CD14-positive monocyte (primary cell): ENCODE measurements at regions not wholly inside any gene's neighbourhood (a gene's known extent, or its start where the extent isn't known, plus 50 kb on each side); places are given as distances from the start of the nearest gene placed in this dataset.

Experiments used
- DNase-seq, 3 donors: peaks; one replicate each; pipeline ENCODE4 v3.0.0-alpha.2; 2011 to 2022
- H2AFZ ChIP-seq: 2 replicates; pipeline ENCODE4 v1.6.0; 2012; ENCODE audit warnings: mild to moderate bottlenecking, low read depth, low read length, inconsistent platforms; ENCODE audit not compliant: insufficient read depth, poor library complexity, severe bottlenecking
- H3K27ac ChIP-seq, 2 donors: 1 replicate in 1 of 2; 2 replicates in 1 of 2; pipeline ENCODE4 v1.5.1; 2012 to 2013; ENCODE audit warnings: low read length in 2 of 2, control low read depth in 1 of 2, inconsistent platforms in 1 of 2, low read depth in 1 of 2, mild to moderate bottlenecking in 1 of 2
- H3K27me3 ChIP-seq, 2 donors: one replicate each; pipeline versions ENCODE4 v1.6.0 to v1.6.1; 2011 to 2013; ENCODE audit warnings: low read length in 2 of 2; ENCODE audit not compliant: control insufficient read depth in 2 of 2, insufficient read depth in 2 of 2
- H3K36me3 ChIP-seq, 2 donors: replicated peaks in 1 of 2; 1 replicate in 1 of 2; 2 replicates in 1 of 2; pipeline versions ENCODE4 v1.5.1 to v1.6.1; 2012 to 2013; ENCODE audit warnings: low read length in 2 of 2, control low read depth in 1 of 2, inconsistent platforms in 1 of 2, mild to moderate bottlenecking in 1 of 2; ENCODE audit not compliant: insufficient read depth in 2 of 2, control insufficient read depth in 1 of 2
- H3K4me1 ChIP-seq, 2 donors: 1 replicate in 1 of 2; 2 replicates in 1 of 2; pipeline versions ENCODE4 v1.5.1 to v1.6.1; 2012 to 2013; ENCODE audit warnings: low read length in 2 of 2, control low read depth in 1 of 2, inconsistent platforms in 1 of 2, mild to moderate bottlenecking in 1 of 2, moderate library complexity in 1 of 2; ENCODE audit not compliant: insufficient read depth in 2 of 2, control insufficient read depth in 1 of 2
- H3K4me2 ChIP-seq: replicated peaks from 2 replicates; pipeline ENCODE3; 2012; ENCODE audit warnings: low read length, moderate library complexity, mild to moderate bottlenecking; ENCODE audit not compliant: poor library complexity, severe bottlenecking; ENCODE audit errors: extremely low read depth
- H3K4me3 ChIP-seq, 3 experiments: fragments of 200-600 bp in 1 of 3; sonication (generic) in 1 of 3; replicated peaks in 1 of 3; 1 replicate in 2 of 3; 2 replicates in 1 of 3; pipeline ENCODE4 v1.5.1; 2011 to 2013; ENCODE audit warnings: low read length in 3 of 3, mild to moderate bottlenecking in 3 of 3, control low read depth in 2 of 3, low read depth in 2 of 3, inconsistent platforms in 1 of 3, moderate library complexity in 1 of 3
- H3K79me2 ChIP-seq: 2 replicates; pipeline ENCODE4 v1.6.0; 2012; ENCODE audit warnings: mild to moderate bottlenecking, control low read depth, inconsistent platforms, low read length, moderate library complexity; ENCODE audit not compliant: insufficient read depth
- H3K9ac ChIP-seq: 2 replicates; pipeline ENCODE4 v1.6.0; 2017; ENCODE audit warnings: low read length, mild to moderate bottlenecking; ENCODE audit not compliant: insufficient read depth, poor library complexity, severe bottlenecking
- H3K9me3 ChIP-seq, 2 donors: replicated peaks in 1 of 2; 1 replicate in 1 of 2; 2 replicates in 1 of 2; pipeline versions ENCODE4 v1.5.1 to v1.6.1; 2012 to 2013; ENCODE audit warnings: low read length in 2 of 2, control low read depth in 1 of 2; ENCODE audit not compliant: control insufficient read depth in 1 of 2, insufficient read depth in 1 of 2
- H4K20me1 ChIP-seq: 2 replicates; pipeline ENCODE4 v1.6.0; 2012; ENCODE audit warnings: mild to moderate bottlenecking, low read length, control low read depth, moderate library complexity; ENCODE audit not compliant: insufficient read depth
- H3K27ac Mint-ChIP-seq, 7 donors: one replicate each; pipeline ENCODE4 v1.8.0; 2020; ENCODE audit warnings: mild to moderate bottlenecking in 7 of 7, mixed read lengths in 7 of 7, moderate library complexity in 6 of 7, inconsistent platforms in 2 of 7
- H3K27me3 Mint-ChIP-seq, 3 donors: one replicate each; pipeline ENCODE4 v1.8.0; 2021 to 2022; ENCODE audit warnings: low read depth in 3 of 3, mild to moderate bottlenecking in 3 of 3, mixed read lengths in 3 of 3, moderate library complexity in 3 of 3, inconsistent platforms in 1 of 3
- H3K36me3 Mint-ChIP-seq, 2 donors: one replicate each; pipeline ENCODE4 v1.8.0; 2020; ENCODE audit warnings: mixed read lengths in 2 of 2, inconsistent platforms in 1 of 2, mild to moderate bottlenecking in 1 of 2
- H3K4me1 Mint-ChIP-seq: one replicate; pipeline ENCODE4 v1.8.0; 2020; ENCODE audit warnings: mild to moderate bottlenecking, mixed read lengths
- H3K4me3 Mint-ChIP-seq, 2 donors: one replicate each; pipeline ENCODE4 v1.8.0; 2020; ENCODE audit warnings: mild to moderate bottlenecking in 2 of 2, mixed read lengths in 2 of 2, moderate library complexity in 1 of 2
- H3K9me3 Mint-ChIP-seq, 7 donors: one replicate each; pipeline ENCODE4 v1.8.0; 2020 to 2022; ENCODE audit warnings: mixed read lengths in 7 of 7, mild to moderate bottlenecking in 6 of 7, moderate library complexity in 6 of 7, inconsistent platforms in 2 of 7
- WGBS: methylation state at CpG from one replicate; pipeline ENCODE4 v1.1.5; 2013; ENCODE audit warnings: missing lambda C conversion rate; ENCODE audit not compliant: insufficient coverage; 5-methylcytosine and 5-hydroxymethylcytosine counted together
- intact Hi-C, 2 donors: fragments of 100-400 bp; cut with micrococcal nuclease; formaldehyde crosslinking; loops; one replicate each; pipeline versions ENCODE4 v1.15.0 to v1.15.1; 2023
- TF ChIP-seq, protein P1 (sequence below): fragments of 200-600 bp; IDR thresholded peaks from one replicate; pipeline ENCODE4 v1.8.0; 2022; ENCODE audit warnings: antibody characterized with exemption, mild to moderate bottlenecking

DNA sequence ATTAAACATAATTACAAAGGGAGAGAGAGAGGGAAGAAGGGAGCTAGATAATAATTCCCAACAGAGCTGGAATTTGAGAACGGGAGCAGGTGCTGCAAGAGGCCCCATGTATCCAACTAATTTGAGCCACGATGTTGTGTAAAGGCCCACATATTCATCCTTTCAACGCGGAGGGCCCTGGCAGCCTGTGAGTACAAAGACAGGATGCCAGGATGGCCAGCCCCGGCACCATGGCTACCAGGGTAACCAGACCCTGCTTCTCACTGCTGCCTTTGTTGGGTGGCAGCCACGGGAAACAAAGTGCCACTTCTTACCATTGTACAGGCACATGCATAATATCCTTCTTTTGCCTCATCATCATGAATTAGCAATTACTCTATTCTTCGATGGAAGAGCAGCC lies 492.0 kb upstream of the NRSN1 start:
- H3K36me3 Mint-ChIP-seq: no peaks in the 10 kb centered on the region
- no peaks in the 10 kb centered on the region for H3K4me1 Mint-ChIP-seq
- Histone ChIP-seq H3K4me3 (no peak overlapping the region), H3K9me3 (peaks cover 0 to 6% of the 10 kb centered on the region in 2 donors), H4K20me1 (no peaks in the 10 kb centered on the region), H3K9ac (no peak overlapping the region), H3K4me2 (no peak overlapping the region), H3K4me1 (no peaks in the 10 kb centered on the region), H3K36me3 (no peaks in the 10 kb centered on the region), H2AFZ (no peak overlapping the region), H3K27me3 (no peaks in the 10 kb centered on the region), H3K27ac (no peak overlapping the region), H3K79me2 (no peaks in the 10 kb centered on the region)
- WGBS: 90% methylated on average over 6 of the region's 7 CpGs
- no peak for DNase-seq
- H3K27ac Mint-ChIP-seq: no peak overlapping the region
- no peaks in the 10 kb centered on the region for H3K27me3 Mint-ChIP-seq
- TF ChIP-seq, protein P1, sequence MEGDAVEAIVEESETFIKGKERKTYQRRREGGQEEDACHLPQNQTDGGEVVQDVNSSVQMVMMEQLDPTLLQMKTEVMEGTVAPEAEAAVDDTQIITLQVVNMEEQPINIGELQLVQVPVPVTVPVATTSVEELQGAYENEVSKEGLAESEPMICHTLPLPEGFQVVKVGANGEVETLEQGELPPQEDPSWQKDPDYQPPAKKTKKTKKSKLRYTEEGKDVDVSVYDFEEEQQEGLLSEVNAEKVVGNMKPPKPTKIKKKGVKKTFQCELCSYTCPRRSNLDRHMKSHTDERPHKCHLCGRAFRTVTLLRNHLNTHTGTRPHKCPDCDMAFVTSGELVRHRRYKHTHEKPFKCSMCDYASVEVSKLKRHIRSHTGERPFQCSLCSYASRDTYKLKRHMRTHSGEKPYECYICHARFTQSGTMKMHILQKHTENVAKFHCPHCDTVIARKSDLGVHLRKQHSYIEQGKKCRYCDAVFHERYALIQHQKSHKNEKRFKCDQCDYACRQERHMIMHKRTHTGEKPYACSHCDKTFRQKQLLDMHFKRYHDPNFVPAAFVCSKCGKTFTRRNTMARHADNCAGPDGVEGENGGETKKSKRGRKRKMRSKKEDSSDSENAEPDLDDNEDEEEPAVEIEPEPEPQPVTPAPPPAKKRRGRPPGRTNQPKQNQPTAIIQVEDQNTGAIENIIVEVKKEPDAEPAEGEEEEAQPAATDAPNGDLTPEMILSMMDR: no peak
- H3K9me3 Mint-ChIP-seq: peaks cover 0 to 16% (median 4%) of the 10 kb centered on the region in 7 donors
- no peak overlapping the region for H3K4me3 Mint-ChIP-seq
- intact Hi-C loops: no loop called here

DNA sequence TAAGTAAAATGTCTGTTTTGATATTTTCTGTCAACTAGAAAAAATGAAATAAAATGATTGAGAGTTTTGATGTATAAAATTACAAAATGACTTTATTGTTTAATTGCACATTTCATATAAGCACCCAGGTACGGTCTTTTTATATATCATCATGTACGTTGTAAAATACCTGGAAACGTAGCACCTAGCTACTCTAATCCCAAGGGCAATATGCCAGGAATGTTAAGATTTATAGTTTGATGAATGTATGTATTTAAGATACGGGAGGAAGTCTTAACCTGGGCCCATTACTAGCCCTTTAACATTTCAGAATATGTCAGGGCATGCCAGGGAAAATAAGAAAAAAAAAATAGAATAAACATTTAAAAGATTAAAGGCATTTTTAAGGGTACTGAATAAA lies 490.9 kb upstream of the NRSN1 start:
- peaks cover 0 to 2% (median 0%) of the 10 kb centered on the region in 3 donors for H3K27me3 Mint-ChIP-seq
- H3K4me1 Mint-ChIP-seq: no peaks in the 10 kb centered on the region
- TF ChIP-seq, protein P1: no peak
- H3K36me3 Mint-ChIP-seq: no peaks in the 10 kb centered on the region
- no CpG with 5 or more reads among the region's 4 CpGs for WGBS
- no peak overlapping the region for H3K27ac Mint-ChIP-seq
- no peak overlapping the region for H3K4me3 ChIP-seq
- no peak overlapping the region for H2AFZ ChIP-seq
- peaks cover 0 to 16% (median 4%) of the 10 kb centered on the region in 7 donors for H3K9me3 Mint-ChIP-seq
- H3K4me3 Mint-ChIP-seq: no peak overlapping the region
- no peak for DNase-seq
- H3K9ac ChIP-seq: no peak overlapping the region
- peaks cover 0 to 6% of the 10 kb centered on the region in 2 donors for H3K9me3 ChIP-seq
- intact Hi-C loops: no loop called here
- H3K4me1 ChIP-seq: no peaks in the 10 kb centered on the region
- no peak overlapping the region for H3K27ac ChIP-seq
- H3K4me2 ChIP-seq: no peak overlapping the region
- H4K20me1 ChIP-seq: no peaks in the 10 kb centered on the region
- H3K27me3 ChIP-seq: no peaks in the 10 kb centered on the region
- H3K79me2 ChIP-seq: no peaks in the 10 kb centered on the region
- no peaks in the 10 kb centered on the region for H3K36me3 ChIP-seq
